T1000 (cell line): ENCODE measurements at regions not wholly inside any gene's neighbourhood (a gene's known extent, or its start where the extent isn't known, plus 50 kb on each side); places are given as distances from the start of the nearest gene placed in this dataset.

ENCODE experiments used
- DNase-seq: peaks from one replicate; lab custom pipeline; 2025; ENCODE audit warnings: mixed read lengths; lab: John Stamatoyannopoulos, UW

DNA sequence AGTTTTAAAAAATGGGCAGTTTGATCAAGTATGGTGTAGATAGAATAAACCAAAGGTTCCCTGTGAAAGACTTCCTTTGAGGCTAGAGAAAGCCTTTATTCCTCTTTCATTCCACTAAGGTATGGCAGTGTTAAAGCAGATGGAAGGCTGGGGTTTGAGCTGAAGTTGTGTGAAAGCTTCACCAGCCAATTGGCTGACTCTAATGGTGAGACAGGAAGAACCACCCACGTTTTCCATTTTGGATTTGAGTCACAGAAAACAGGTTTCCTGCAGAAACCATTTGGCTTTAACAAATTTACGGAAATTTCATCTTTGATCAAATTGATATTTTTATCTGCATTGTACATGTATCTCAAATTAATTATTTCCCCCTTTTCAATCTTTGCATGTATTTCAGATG is 455.0 kb downstream of the PCNX1 start:
- no peak for DNase-seq

GRCh38 chr14:71362920-71363584 is 455.8 kb downstream of the PCNX1 start:
- DNase-seq, result no peak

- no peak for DNase-seq
Observed at GRCh38 chr14:71363946-71364925, 457.0 kb downstream of the PCNX1 start.

DNA sequence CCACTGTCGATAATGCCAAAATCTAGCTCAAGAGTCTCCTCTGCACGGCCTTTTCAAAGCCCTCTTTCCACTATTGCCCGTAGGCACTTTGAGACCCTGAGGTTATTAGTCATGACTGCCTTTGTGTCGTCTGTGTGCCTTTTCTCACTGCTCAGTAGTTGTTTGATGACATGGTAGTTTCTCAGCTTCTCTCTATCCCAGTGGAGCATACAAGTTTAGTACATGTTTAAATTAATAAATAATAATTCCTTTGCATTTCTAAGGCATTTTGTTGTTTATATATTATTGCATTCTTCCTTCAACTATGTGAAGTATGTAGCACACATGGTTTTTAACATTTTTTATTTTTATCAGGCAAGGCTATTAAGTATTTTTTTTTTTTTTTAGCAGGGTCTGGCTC is 458.1 kb downstream of the PCNX1 start:
- no peak for DNase-seq

DNA sequence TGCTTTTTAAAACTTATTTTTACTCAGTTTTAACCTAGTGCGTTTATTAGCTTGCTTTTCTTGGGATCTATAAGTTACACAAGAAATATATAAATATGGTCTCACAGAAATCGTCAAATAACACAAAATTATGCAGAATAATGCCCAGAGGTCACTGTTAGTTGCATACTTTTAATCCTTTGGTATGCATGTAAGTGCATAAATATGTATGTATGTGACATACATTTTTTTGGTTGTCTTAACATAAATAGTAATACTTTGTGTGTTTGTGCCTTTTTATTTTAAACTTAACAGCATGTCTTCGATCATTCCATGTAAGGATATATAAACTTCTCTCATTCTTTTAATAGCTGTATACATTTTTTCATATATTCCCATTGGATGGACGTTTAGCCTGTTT is 459.6 kb downstream of the PCNX1 start:
- no peak for DNase-seq

- DNase-seq, result no peak
Observed at GRCh38 chr14:71371711-71372396, 464.6 kb downstream of the PCNX1 start.

DNA sequence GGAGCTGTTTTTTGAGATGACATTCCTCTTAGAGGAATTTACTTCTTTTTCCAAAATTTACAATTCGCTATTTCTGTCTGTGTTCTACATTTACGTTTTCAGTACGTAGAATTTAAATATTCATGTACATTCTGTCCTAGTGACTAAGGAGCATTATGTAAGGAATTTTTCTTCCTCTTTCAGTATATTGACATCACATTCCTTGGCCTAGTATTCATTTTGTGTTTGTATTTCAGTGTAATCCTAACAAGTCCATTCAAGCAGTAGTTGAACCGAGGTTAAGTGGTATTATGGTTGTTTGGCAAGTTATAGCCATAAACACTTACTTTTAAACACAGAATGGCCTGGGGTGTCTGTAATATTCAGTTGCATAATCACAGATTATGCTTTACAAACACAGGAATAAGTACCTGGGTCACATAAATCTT is 465.2 kb downstream of the PCNX1 start:
- no peak for DNase-seq

GRCh38 chr14:71373773-71374172 is 466.5 kb downstream of the PCNX1 start:
- no peak for DNase-seq

DNA sequence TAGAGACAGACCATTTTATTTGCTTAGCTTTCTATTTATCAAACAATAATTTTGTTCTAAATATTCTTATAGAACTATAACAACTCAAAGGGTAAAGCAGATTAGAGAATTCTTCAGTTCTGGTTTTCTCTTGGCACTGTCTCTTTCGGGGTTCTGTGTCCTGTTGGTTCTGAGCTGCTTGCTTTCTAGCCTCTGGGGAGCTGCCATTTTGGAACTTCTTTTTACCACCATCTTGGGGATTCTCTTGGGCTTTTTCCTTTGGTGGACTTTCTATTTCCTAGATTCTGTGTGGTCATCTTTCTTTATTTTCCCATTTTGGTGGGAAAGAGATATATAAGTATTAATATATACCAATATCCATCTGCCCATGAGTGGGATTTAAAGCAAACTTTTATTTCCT is 467.7 kb downstream of the PCNX1 start:
- DNase-seq, result no peak

GRCh38 chr14:71377099-71377498 is 469.8 kb downstream of the PCNX1 start:
- DNase-seq, result no peak

DNA sequence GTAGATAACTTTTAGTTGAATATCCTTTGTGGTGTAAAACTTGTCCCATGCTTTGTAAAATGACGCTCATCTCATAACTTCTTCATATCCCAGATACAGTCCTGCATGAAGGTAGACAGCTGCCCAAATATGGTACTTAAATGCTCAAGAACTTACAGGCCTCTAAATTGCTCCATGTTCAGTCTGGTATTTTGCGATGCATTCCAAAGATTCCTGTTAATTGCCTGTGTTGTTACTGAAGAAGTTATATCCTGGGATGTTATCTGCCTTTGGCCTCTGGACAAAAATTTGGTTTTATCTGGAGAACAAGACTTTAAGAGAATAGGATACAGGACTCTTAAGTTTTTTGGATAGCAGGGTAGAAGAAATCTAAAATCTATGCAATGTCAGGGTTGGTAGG is 473.0 kb downstream of the PCNX1 start:
- no peak for DNase-seq

DNA sequence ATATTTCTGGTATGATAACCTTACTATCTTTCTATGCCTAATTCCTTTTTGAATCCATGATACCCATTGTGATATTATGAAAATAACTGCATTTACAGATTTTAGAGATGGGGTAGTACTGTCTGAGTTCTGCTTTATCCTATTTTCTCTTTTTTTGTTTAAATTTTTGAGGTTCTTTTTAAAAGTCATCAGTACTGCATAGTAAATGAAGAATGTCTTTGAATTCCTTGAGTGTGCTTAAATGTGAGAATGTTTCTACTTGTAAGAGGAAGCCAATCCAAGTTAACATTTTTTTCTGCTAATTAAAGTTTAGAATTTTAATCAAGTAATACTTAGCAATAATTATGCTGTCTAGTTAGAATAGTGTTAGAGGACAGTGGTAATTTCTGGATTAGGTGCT is 474.6 kb downstream of the PCNX1 start:
- no peak for DNase-seq

- DNase-seq, result no peak
Observed at GRCh38 chr14:71382315-71382714, 475.1 kb downstream of the PCNX1 start.

DNA sequence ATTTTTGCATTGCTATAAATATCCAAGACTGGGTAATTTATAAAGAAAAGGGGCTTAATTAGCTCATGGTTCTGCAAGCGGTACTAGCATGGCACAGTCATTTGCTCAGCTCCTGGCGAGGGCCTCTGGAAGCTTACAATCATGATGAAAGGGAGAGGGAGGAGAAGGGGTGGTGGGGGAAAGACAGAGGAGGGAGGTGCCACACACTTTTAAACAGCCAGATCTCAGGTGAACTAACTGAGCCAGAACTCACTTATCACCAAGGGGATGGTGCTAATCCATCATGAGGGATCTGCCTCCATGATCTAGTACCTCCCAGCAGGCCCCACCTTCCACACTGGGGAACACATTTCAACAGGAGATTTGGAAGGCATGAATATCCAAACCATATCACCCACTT is 476.3 kb downstream of the PCNX1 start:
- no peak for DNase-seq

DNA sequence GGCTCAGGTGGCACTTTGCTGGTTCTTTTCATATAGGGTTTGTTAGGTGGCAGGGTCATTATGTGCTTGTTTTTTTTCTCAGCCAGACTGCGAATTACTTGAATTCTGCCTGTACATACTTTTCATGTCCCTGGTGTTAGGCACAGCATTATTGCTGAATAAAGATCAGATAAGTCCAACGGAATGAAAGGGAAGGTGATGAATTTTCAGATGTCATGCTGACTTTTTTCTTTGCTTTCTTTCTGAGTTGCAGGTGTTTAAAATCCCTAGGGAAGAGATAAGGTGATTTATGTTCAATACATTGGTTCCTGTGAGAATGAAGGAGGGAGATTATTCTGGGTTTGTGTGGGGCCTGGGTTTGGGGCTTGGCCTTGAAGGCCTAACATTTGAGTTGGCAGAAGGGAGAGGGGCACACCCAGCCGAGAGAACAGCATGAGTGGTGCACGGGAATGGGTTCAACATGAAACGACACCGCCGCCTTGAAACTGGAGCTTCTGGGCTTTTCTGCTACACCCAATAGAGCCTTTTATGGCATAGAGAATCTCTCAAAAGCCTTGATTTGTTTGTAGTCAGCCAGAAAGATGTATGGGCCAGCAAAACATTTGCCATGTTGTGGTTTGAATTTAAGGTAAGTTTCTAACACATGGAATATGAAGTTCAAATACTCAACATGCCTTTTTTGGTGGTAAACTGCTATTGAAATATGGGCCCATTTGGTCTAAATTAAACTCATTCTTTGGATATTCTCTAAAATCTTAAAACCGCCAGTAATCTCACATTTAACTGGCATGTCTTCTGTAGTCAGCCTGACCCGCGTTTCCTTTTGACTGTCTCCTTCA is 477.0 kb downstream of the PCNX1 start:
- DNase-seq, result no peak

DNA sequence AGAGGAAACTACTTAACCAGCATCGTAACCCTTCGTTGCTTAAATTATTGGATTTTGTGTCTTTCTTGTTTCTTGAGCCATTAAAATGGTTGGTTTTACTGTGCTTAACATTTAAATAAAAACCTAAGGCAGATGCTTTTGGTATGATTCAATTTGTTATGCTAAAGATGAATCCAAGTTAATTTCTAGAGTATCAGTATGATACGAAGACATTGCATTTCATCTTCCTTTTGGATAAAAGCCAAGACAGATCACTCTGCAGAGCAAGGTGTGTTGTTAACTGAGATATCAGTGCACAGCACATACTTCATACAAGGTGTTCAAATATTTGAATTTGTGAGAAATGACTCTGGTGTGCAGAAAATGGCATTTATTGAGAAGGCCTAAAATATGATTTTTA is 480.5 kb downstream of the PCNX1 start:
- DNase-seq, result no peak

DNA sequence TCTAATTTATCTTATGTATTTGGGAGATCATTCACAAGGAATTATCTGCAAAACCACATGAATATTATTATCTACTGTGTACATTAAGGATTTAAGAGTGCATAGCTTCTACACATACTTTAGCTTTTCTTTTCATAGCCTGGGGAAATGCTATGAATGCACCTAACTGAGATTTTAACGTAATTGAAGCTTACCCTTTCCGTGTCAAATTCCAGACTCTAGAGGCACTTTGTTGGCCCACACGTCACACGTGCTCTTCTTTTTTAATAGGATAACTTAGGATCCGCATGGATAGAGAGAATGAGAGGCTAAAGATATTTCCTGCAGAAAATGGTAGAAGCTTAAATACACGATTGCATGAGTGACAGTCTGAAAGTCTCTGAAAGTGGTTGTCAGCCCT is 481.1 kb downstream of the PCNX1 start:
- no peak for DNase-seq

DNA sequence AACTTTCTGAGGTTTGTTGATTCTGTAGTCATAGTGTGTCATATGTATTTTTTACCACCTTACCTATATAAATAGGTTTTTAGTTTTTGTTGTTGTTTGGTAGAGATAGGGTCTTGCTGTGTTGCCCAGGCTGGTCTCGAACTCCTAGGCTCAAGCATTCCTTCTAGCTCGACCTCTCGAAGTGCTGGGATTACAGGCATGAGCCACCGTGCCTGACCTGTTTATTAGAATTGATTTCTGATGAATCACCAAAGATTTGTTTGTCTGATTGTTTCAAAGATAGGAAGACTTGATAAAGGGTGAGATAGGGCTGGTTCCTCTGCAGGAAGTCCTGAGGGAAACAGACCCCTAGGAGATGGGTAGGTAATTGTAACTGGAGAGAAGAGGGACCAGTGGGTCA is 481.6 kb downstream of the PCNX1 start:
- DNase-seq, result no peak

DNA sequence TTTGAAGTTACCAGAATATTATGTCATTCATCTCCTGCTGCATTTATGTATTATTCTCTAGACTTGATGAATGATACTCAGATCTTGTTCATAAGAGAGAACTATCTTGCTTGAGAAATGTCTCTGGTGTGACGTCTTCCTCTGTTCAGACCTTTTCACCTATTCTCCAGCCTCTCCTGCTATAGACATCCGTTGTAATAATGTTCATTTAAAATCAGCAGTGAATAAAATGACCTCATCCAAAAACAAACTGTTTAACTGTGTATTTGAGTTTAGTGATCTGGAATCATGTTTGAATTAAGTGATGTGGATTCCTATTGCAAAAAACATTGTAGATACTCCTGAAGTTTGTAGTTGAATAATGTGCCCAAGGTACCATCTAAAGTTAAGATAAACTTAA is 487.1 kb downstream of the PCNX1 start:
- no peak for DNase-seq

DNA sequence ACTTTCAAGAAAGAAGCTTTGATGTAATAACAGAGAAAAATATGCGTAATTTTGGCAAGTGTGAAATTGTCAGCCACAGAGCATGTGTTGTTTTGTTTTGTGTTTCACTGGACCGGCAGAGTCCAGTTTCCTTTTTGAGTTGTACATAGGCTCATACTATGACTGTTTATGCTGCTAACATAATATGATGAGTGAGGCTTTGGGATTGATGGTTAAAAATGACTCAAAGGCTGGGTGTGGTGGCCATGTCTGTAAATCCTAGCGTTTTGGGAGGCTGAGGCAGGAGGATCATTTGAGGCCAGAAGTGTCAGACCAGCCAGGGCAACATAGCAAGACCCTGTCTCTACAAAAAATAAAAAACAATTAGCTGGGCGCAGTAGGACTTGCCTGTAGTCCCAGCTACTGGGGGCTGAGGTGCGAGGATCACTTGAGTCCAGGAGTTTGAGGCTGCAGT is 487.9 kb downstream of the PCNX1 start:
- DNase-seq, result no peak

DNA sequence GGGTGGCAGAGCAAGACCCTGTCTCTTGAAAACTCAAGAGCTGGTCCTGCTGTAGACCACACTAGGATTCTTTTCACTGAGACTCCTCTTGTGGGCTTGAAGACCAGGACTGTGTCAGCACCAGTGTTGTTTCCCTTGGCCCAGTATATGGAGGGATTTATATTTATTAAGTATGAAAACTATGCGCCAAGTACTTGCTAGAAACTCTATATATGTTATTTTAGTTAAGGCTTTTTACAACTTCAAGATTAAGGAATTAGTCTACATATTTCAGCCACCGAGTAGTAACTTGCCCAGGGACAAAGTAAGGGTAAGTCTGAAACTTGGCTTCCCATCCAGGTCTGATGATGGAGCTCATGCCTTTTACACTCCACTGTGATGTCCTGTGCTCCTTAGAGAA is 488.4 kb downstream of the PCNX1 start:
- no peak for DNase-seq
